ENCODE measurements at regions not wholly inside any gene's neighbourhood (a gene's known extent, or its start where the extent isn't known, plus 50 kb on each side); places are given as distances from the start of the nearest gene placed in this dataset.

GRCh38 chr2:59746291-59746690, 807.2 kb downstream of the BCL11A start:
- Histone ChIP-seq H3K4me1 (no peaks in the 10 kb centered on the region), H3K4me3 (ENCODE audit: low read depth, low read length) (no peak overlapping the region), H3K9me3 (no peaks in the 10 kb centered on the region), H3K27me3 (no peaks in the 10 kb centered on the region), H3K36me3 (no peaks in the 10 kb centered on the region)
- DNase-seq: no peak
- no peak for TF ChIP-seq CTCF (IDR thresholded peaks at IDR 0.05; ENCODE audit: low read depth, low read length)

- no peak for TF ChIP-seq CTCF (IDR thresholded peaks at IDR 0.05; ENCODE audit: low read depth, low read length)
- no peaks in the 10 kb centered on the region for H3K4me1 ChIP-seq
Observed at GRCh38 chr2:59745085-59745484, 808.4 kb downstream of the BCL11A start.

GRCh38 chr2:59744436-59744835, 809.0 kb downstream of the BCL11A start:
- Histone ChIP-seq H3K27me3 (no peaks in the 10 kb centered on the region), H3K9me3 (no peaks in the 10 kb centered on the region), H3K4me3 (ENCODE audit: low read depth, low read length) (no peak overlapping the region), H3K36me3 (no peaks in the 10 kb centered on the region), H3K4me1 (no peaks in the 10 kb centered on the region)
- DNase-seq: no peak
- TF ChIP-seq CTCF (IDR thresholded peaks at IDR 0.05; ENCODE audit: low read depth, low read length): no peak

More at GRCh38 chr2:59745085-59745484, 808.4 kb downstream of the BCL11A start:
- no peaks in the 10 kb centered on the region for H3K9me3 ChIP-seq
- no peaks in the 10 kb centered on the region for H3K27me3 ChIP-seq
- DNase-seq: no peak
- no peaks in the 10 kb centered on the region for H3K36me3 ChIP-seq
- H3K4me3 ChIP-seq (ENCODE audit: low read depth, low read length): no peak overlapping the region

- H3K27me3 ChIP-seq: no peaks in the 10 kb centered on the region
- TF ChIP-seq CTCF (IDR thresholded peaks at IDR 0.05; ENCODE audit: low read depth, low read length): no peak
Observed at GRCh38 chr2:59741840-59742239, 811.6 kb downstream of the BCL11A start.

GRCh38 chr2:59739166-59739565, 814.3 kb downstream of the BCL11A start:
- Histone ChIP-seq H3K4me1 (no peaks in the 10 kb centered on the region), H3K9me3 (no peaks in the 10 kb centered on the region), H3K4me3 (ENCODE audit: low read depth, low read length) (no peak overlapping the region), H3K36me3 (no peaks in the 10 kb centered on the region), H3K27me3 (no peaks in the 10 kb centered on the region)
- no peak for DNase-seq
- TF ChIP-seq CTCF (IDR thresholded peaks at IDR 0.05; ENCODE audit: low read depth, low read length): no peak

More at GRCh38 chr2:59741840-59742239, 811.6 kb downstream of the BCL11A start:
- no peak for DNase-seq
- Histone ChIP-seq H3K4me1 (no peaks in the 10 kb centered on the region), H3K4me3 (ENCODE audit: low read depth, low read length) (no peak overlapping the region), H3K36me3 (no peaks in the 10 kb centered on the region), H3K9me3 (no peaks in the 10 kb centered on the region)

GRCh38 chr2:59737299-59737698, 816.2 kb downstream of the BCL11A start:
- TF ChIP-seq CTCF (IDR thresholded peaks at IDR 0.05; ENCODE audit: low read depth, low read length): no peak
- Histone ChIP-seq H3K4me3 (ENCODE audit: low read depth, low read length) (no peak overlapping the region), H3K36me3 (no peaks in the 10 kb centered on the region), H3K27me3 (no peaks in the 10 kb centered on the region), H3K4me1 (no peaks in the 10 kb centered on the region), H3K9me3 (no peaks in the 10 kb centered on the region)
- no peak for DNase-seq

All from BE2C (cell line).